ENCODE measurements at regions not wholly inside any gene's neighbourhood (a gene's known extent, or its start where the extent isn't known, plus 50 kb on each side); places are given as distances from the start of the nearest gene placed in this dataset.
"Not testable (repeated sequence)": the region's sequence is repeated elsewhere in the genome, so short reads cannot be mapped to it uniquely, and the experiment has no call there.

- no peak for DNase-seq (ENCODE audit: low read depth)
Measured at GRCh38 chr12:5307065-5307464, 124.8 kb upstream of the NTF3 start.

GRCh38 chr12:5308216-5308615 is 123.7 kb upstream of the NTF3 start:
- no peak for DNase-seq (ENCODE audit: low read depth)

DNA sequence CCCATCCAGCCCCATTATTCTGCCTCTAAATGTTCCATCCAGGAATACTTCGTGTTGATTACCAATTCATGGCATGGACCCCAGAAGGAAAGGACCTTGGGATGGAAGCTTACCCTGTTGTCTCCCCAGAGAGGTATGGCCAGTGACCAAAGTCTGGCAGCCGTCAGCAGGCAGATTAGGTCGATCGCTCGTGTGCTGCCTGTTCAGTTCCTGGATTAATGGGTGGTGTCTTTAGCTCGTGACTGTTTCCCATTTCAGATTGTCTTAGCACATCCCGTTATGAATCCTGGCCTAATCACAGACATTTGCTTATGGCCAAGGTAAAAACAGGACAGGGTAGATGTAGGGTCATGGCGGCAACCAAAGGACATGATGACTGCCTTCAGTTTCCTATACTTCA is 122.9 kb upstream of the NTF3 start:
- no peak for DNase-seq (ENCODE audit: low read depth)

GRCh38 chr12:5309654-5310053 is 122.3 kb upstream of the NTF3 start:
- no peak for DNase-seq (ENCODE audit: low read depth)

DNA sequence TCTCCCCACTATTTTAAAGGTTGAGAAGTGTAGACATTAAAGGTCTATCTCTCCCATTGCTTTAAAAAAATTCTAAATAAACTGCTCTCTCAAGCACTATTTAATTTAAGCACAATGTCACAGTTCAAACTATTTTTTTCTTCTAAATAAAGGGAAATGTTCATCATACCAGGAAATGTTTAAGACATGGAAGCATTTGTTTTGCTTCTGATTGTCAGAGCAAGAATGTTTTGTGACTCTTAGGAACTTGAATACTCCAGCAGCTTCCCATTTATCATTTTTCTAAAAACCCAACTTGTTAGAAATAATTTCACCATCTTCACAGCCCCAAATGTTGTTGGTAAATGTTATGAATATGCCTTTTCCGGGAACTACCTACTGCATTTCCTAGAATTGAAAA is 121.8 kb upstream of the NTF3 start:
- DNase-seq (ENCODE audit: low read depth) = no peak

- peak; percentile 22 for DNase-seq (ENCODE audit: low read depth)
Measured at GRCh38 chr12:5317556-5317955, 114.4 kb upstream of the NTF3 start.

GRCh38 chr12:5318874-5319273 is 113.0 kb upstream of the NTF3 start:
- peak; percentile 91 for DNase-seq (ENCODE audit: low read depth)

GRCh38 chr12:5328669-5329517 is 103.0 kb upstream of the NTF3 start:
- DNase-seq (ENCODE audit: low read depth) = peak; percentile 16

DNA sequence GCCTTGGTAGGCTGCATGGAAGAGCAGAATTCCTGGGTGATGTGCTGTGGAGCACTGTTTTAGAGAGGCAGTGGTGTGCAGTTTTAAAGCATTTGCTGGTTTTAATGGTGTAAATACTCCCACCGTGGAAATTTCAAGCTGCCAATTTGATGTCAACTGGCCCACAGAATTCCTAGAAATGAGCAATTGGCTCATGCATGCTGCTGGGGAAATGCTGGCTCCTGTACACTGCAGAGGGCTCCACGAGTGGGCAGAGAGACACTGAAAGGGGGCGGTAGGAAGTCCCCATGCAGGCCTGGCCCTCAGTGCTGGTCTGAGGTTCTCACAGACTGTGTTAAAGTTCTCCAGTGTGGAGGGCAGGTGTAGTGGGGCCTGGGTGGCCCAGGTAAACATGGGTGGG is 99.4 kb upstream of the NTF3 start:
- peak; percentile 57 for DNase-seq (ENCODE audit: low read depth)

GRCh38 chr12:5333096-5333495 is 98.8 kb upstream of the NTF3 start:
- peak; percentile 95 for DNase-seq (ENCODE audit: low read depth)

- peak; percentile 47 for DNase-seq (ENCODE audit: low read depth)
Measured at GRCh38 chr12:5335069-5335468, 96.8 kb upstream of the NTF3 start.

DNA sequence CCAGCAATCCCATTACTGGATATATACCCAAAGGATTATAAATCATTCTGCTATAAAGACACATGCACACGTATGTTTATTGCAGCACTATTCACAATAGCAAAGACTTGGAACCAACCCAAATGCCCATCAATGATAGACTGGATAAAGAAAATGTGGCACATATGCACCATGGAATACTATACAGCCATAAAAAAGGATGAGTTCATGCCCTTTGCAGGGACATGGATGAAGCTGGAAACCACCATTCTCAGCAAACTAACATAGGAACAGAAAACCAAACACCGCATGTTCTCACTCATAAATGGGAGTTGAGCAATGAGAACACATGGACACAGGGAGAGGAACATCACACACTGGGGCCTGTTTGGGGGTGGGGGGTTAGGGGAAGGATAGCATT is 90.8 kb upstream of the NTF3 start:
- DNase-seq (ENCODE audit: low read depth) = not testable (repeated sequence)

DNA sequence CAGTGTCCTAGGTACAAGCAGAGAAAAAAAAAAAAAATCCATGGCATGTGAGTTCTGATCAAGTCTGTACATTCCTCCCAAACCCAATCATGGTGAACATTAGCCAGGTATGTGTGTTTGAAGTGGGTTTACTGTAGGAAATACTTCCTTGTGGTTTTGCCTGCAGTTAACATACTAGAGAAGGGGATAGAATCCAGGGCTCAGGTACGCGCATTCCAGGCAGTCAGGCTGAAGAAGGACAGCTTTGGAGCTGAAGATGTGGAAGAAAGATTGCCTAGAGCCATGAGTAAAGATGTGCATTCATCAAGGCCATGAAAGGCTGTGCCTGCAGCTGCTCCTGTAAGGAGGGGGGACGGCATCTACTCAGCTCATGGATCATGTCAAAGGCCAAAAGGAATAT is 88.2 kb upstream of the NTF3 start:
- no peak for DNase-seq (ENCODE audit: low read depth)

- DNase-seq (ENCODE audit: low read depth) = no peak
Measured at GRCh38 chr12:5344131-5344530, 87.8 kb upstream of the NTF3 start.

- DNase-seq (ENCODE audit: low read depth) = no peak
Measured at GRCh38 chr12:5345534-5345933, 86.4 kb upstream of the NTF3 start.

GRCh38 chr12:5348057-5348456 is 83.9 kb upstream of the NTF3 start:
- DNase-seq (ENCODE audit: low read depth) = no peak

DNA sequence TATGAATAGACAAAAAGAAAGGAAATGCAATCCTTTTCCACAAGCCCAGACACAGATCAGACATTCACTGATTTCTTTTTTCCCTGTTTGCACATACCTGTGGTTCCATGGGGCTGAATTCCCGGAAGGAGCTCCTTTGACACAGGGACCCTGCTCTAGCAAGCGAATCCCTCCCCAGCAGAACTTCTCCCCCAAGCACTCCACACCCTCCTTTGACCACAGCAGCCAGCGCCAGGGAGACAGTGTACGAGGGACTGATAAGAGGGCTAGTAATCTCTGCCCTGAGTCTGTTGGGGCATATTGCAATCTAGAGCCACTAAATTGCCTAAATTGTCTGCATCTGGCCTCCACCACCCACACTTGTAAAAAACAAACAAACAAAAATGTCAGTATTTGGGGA is 83.4 kb upstream of the NTF3 start:
- no peak for DNase-seq (ENCODE audit: low read depth)

GRCh38 chr12:5364036-5364770 is 67.7 kb upstream of the NTF3 start:
- DNase-seq (ENCODE audit: low read depth) = no peak

- DNase-seq (ENCODE audit: low read depth) = peak; percentile 42
Measured at GRCh38 chr12:5369298-5369697, 62.6 kb upstream of the NTF3 start.

DNA sequence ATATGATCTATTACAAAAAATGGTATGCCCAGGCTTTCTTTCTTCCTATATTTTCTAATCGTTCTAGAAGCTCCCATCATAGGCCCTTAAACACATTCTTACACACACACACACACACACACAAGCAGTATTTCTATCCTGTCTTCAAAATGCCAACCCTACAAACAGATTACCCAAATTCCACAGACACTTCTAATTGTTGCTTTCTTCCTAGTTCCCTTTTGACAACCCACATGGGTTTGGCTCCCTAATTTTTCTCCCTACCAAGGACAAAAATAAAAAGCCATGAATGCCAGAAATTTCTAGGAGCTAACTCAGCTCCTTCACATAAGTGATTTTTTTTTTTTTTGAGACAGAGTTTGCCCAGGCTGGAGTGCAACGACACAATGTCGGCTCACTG is 60.3 kb upstream of the NTF3 start:
- DNase-seq (ENCODE audit: low read depth) = peak; percentile 21

GRCh38 chr12:5374713-5375112 is 57.2 kb upstream of the NTF3 start:
- no peak for DNase-seq (ENCODE audit: low read depth)

DNA sequence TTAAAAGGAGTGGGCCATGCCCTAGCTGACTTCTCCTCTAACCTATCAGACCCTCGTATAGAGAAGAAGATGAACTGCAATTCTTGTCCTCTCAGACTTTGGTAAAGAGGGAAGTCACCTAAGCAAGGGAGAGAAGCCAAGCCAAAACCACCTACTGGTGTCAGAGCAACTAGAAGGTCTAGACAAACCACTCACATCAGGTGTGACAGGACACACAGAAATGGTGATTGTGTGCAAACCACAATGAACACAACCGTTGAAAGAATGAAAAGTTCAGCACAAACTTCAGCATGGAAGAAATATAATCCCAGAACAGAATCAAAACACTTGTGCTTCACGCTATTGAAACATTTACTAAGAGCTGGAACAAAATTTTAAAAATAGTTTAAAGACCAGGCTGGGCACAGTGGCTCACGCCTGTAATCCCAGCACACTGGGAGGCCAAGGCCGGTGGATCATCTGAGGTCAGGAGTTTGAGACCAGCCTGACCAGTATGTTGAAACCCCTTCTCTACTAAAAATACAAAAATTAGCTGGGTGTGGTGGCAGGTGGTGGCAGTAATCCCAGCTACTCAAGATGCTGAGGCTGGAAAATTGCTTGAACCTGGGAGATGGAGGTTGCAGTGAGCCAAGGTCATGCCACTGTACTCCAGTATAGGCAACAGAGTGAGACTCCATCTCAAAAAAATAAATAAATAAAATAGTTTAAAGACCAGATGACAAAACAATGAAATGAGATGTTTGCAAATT is 56.2 kb upstream of the NTF3 start:
- no peak for DNase-seq (ENCODE audit: low read depth)
